Endothelial cell (in vitro differentiated cells): ENCODE measurements at regions not wholly inside any gene's neighbourhood (a gene's known extent, or its start where the extent isn't known, plus 50 kb on each side); places are given as distances from the start of the nearest gene placed in this dataset.

Experiments used
- DNase-seq: peaks from one replicate; pipeline ENCODE4 v3.0.0; 2021; ENCODE audit warnings: low spot score
- H3K27ac Mint-ChIP-seq: one replicate; pipeline ENCODE4 v1.8.0; 2021; ENCODE audit warnings: mixed read lengths, inconsistent platforms; ENCODE audit not compliant: unreplicated experiment
- H3K27me3 Mint-ChIP-seq: one replicate; pipeline ENCODE4 v1.8.0; 2021; ENCODE audit warnings: mild to moderate bottlenecking, moderate library complexity, mixed read lengths, inconsistent platforms; ENCODE audit not compliant: unreplicated experiment
- H3K36me3 Mint-ChIP-seq: one replicate; pipeline ENCODE4 v1.8.0; 2021; ENCODE audit warnings: mild to moderate bottlenecking, low read depth, mixed read lengths, inconsistent platforms; ENCODE audit not compliant: unreplicated experiment
- H3K4me1 Mint-ChIP-seq: one replicate; pipeline ENCODE4 v1.8.0; 2021; ENCODE audit warnings: mild to moderate bottlenecking, mixed read lengths, inconsistent platforms; ENCODE audit not compliant: unreplicated experiment
- H3K4me3 Mint-ChIP-seq: one replicate; pipeline ENCODE4 v1.8.0; 2021; ENCODE audit warnings: mild to moderate bottlenecking, mixed read lengths, inconsistent platforms; ENCODE audit not compliant: unreplicated experiment
- H3K9me3 Mint-ChIP-seq: one replicate; pipeline ENCODE4 v1.8.0; 2021; ENCODE audit warnings: mixed read lengths, inconsistent platforms; ENCODE audit not compliant: unreplicated experiment
- TF ChIP-seq, protein P1 (sequence below): fragments of 200-600 bp; sonication (generic); IDR thresholded peaks from one replicate; pipeline ENCODE4 v1.5.0; 2021; ENCODE audit warnings: antibody characterized with exemption; ENCODE audit not compliant: unreplicated experiment

GRCh38 chr2:42960842-42961180 lies 168.4 kb upstream of the HAAO start:
- H3K4me3 Mint-ChIP-seq: no peak overlapping the region
- H3K27me3 Mint-ChIP-seq: peaks cover 9% of the 10 kb centered on the region
- H3K27ac Mint-ChIP-seq: no peak overlapping the region
- H3K9me3 Mint-ChIP-seq: no peaks in the 10 kb centered on the region
- TF ChIP-seq, protein P1, sequence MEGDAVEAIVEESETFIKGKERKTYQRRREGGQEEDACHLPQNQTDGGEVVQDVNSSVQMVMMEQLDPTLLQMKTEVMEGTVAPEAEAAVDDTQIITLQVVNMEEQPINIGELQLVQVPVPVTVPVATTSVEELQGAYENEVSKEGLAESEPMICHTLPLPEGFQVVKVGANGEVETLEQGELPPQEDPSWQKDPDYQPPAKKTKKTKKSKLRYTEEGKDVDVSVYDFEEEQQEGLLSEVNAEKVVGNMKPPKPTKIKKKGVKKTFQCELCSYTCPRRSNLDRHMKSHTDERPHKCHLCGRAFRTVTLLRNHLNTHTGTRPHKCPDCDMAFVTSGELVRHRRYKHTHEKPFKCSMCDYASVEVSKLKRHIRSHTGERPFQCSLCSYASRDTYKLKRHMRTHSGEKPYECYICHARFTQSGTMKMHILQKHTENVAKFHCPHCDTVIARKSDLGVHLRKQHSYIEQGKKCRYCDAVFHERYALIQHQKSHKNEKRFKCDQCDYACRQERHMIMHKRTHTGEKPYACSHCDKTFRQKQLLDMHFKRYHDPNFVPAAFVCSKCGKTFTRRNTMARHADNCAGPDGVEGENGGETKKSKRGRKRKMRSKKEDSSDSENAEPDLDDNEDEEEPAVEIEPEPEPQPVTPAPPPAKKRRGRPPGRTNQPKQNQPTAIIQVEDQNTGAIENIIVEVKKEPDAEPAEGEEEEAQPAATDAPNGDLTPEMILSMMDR: no peak
- peaks cover 16% of the 10 kb centered on the region for H3K4me1 Mint-ChIP-seq
- peaks cover 1% of the 10 kb centered on the region for H3K36me3 Mint-ChIP-seq
- no peak for DNase-seq

GRCh38 chr2:42960002-42960841 lies 167.8 kb upstream of the HAAO start:
- TF ChIP-seq, protein P1: no peak

DNA sequence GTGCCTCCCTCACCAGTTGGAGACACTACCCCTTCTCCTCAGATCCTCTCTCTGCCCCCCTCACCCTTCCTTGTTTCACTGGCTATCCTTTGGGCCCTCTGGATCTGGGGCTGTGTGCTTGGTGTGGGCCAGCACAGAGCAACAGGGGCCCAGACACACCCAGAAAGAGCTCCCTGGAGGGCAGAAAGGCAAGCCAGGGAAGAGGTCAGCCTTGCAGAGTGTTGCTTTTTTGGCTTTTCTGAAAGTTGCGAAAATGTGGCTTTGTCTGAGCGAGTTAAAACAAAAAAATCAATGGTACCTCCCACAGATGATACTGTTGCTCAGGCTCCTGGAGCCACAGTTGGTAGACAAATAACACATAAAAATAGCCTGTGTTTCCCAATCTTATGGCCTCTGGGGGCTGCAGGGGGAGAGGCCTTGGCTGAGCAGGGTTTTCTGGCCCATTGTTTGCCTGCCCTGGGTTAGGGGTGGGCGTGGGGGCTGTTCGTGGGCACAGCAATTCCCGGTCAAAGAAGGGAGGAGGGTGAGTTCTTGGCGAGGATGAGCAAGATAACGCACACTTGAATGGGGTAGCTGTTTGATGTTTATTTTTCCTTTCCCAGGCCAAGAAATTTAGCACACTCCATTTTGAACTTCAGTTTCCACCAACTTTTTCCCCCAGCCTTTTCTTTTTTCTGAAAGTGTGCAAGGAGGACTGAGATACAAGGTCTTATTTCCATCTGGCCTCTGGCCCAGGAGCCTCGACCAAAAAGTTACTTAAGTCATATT lies 167.0 kb upstream of the HAAO start:
- H3K36me3 Mint-ChIP-seq: peaks cover 3% of the 10 kb centered on the region

More at GRCh38 chr2:42960002-42960841, 167.8 kb upstream of the HAAO start:
- Mint-ChIP-seq H3K4me1 (peaks cover 21% of the 10 kb centered on the region), H3K27ac (no peak overlapping the region), H3K4me3 (no peak overlapping the region), H3K27me3 (peaks cover 10% of the 10 kb centered on the region), H3K9me3 (no peaks in the 10 kb centered on the region), H3K36me3 (peaks cover 3% of the 10 kb centered on the region)
- no peak for DNase-seq

DNA sequence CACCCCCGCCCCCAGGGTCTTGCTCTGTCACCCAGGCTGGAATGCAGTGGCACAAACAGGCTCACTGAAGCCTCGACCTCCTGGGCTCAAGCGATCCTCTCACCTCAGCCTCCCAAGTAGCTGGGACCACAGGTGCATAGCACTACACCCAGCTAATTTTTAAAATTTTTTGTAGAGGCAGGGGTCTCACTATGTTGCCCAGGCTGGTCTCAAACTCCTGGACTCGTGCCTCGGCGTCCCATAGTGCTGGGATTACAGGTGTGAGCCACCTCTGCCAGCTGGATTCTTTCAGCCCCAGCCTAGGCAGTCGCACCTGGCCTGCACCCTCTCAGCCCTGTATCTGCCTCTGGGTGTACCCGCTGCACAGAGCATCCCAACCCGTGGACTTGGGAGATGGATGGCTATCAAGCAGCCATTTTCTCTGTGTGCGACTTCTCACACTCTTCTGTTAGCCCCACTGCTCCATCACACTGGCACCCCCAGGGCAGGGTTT lies 166.4 kb upstream of the HAAO start:
- Mint-ChIP-seq H3K27me3 (peaks cover 10% of the 10 kb centered on the region), H3K27ac (no peak overlapping the region), H3K4me1 (peaks cover 34% of the 10 kb centered on the region), H3K9me3 (no peaks in the 10 kb centered on the region), H3K36me3 (peaks cover 3% of the 10 kb centered on the region), H3K4me3 (no peak overlapping the region)
- DNase-seq: no peak
- TF ChIP-seq, protein P1: no peak

More for the DNA sequence above, 167.0 kb upstream of the HAAO start:
- no peak for DNase-seq
- peaks cover 28% of the 10 kb centered on the region for H3K4me1 Mint-ChIP-seq
- TF ChIP-seq, protein P1: no peak
- H3K4me3 Mint-ChIP-seq: no peak overlapping the region
- peaks cover 10% of the 10 kb centered on the region for H3K27me3 Mint-ChIP-seq
- no peak overlapping the region for H3K27ac Mint-ChIP-seq
- no peaks in the 10 kb centered on the region for H3K9me3 Mint-ChIP-seq
